ENCODE measurements at regions not wholly inside any gene's neighbourhood (a gene's known extent, or its start where the extent isn't known, plus 50 kb on each side); places are given as distances from the start of the nearest gene placed in this dataset.

DNA sequence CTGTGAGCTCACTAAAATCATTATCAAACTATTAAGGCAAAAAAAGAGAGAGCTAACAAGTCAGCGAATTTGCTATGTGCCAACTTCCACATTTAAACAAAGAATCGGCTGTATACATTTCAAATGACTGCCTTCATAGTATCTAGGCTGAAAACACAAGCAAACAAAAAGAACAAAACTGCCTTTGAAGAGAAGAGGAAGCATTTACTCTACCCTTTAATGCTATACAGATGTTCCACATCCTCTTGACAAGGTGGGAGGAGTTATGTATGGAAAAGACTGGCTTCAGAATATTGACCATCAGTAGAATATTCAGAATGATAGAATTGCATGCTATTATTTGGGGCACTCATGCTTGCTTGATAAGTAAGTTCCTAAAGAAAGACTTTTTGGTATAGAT, 741.7 kb downstream of the PLCL1 start:
- DNase-seq (no peak), ATAC-seq (ENCODE audit: low read depth) (no peak)
- no peaks in the 10 kb centered on the region for H3K4me1 ChIP-seq (ENCODE audit: control insufficient read depth in 2 of 2, insufficient read depth in 2 of 2, low read length in 2 of 2)
- Mint-ChIP-seq H3K4me1 (no peaks in the 10 kb centered on the region), H3K4me3 (no peak overlapping the region), H3K27me3 (no peaks in the 10 kb centered on the region), H3K9me3 (ENCODE audit: insufficient read depth) (no peaks in the 10 kb centered on the region), H3K27ac (no peak overlapping the region)
- no peak overlapping the region for H2AFZ ChIP-seq (ENCODE audit: insufficient read depth, low read depth, low read length, poor library complexity, severe bottlenecking)
- 32% methylated on average over 2 of the region's 2 CpGs for WGBS (ENCODE audit: insufficient coverage)
- no peaks in the 10 kb centered on the region for H3K36me3 ChIP-seq (replicated peaks in 1 of 2; ENCODE audit: control extremely low read depth in 1 of 2, control insufficient read depth in 1 of 2, extremely low read depth in 1 of 2, insufficient read depth in 2 of 2, low read length in 1 of 2)
- no peak overlapping the region for H3K27ac ChIP-seq (ENCODE audit: low read length in 2 of 2)
- H3K27me3 ChIP-seq (replicated peaks in 1 of 4; ENCODE audit: control extremely low read depth in 1 of 4, control insufficient read depth in 3 of 4, insufficient read depth in 4 of 4, low read length in 3 of 4) = no peaks in the 10 kb centered on the region
- no peak overlapping the region for H3K9ac ChIP-seq (ENCODE audit: low read length)
- CTCF ChIA-PET = no interaction called here
- no peaks in the 10 kb centered on the region for H3K9me3 ChIP-seq (ENCODE audit: control extremely low read depth in 1 of 3, control insufficient read depth in 2 of 3, insufficient read depth in 1 of 3, low read length in 2 of 3)
- intact Hi-C loops (cut with micrococcal nuclease) = no loop called here
- H3K4me3 ChIP-seq (ENCODE audit: control extremely low read depth in 1 of 5, extremely low read depth in 1 of 5, insufficient read depth in 1 of 5, low read depth in 2 of 5, low read length in 4 of 5) = no peak overlapping the region
- H3K79me2 ChIP-seq (ENCODE audit: control insufficient read depth, insufficient read depth, low read length) = no peaks in the 10 kb centered on the region
- H3K4me2 ChIP-seq (replicated peaks; ENCODE audit: low read depth, low read length, poor library complexity, severe bottlenecking) = no peak overlapping the region
- POLR2A ChIA-PET = no interaction called here
- TF ChIP-seq EZH2 (IDR thresholded peaks at IDR 0.05; ENCODE audit: borderline replicate concordance, insufficient read depth, low read depth, low read length, poor library complexity, severe bottlenecking) = no peak
- TF ChIP-seq, protein P1, sequence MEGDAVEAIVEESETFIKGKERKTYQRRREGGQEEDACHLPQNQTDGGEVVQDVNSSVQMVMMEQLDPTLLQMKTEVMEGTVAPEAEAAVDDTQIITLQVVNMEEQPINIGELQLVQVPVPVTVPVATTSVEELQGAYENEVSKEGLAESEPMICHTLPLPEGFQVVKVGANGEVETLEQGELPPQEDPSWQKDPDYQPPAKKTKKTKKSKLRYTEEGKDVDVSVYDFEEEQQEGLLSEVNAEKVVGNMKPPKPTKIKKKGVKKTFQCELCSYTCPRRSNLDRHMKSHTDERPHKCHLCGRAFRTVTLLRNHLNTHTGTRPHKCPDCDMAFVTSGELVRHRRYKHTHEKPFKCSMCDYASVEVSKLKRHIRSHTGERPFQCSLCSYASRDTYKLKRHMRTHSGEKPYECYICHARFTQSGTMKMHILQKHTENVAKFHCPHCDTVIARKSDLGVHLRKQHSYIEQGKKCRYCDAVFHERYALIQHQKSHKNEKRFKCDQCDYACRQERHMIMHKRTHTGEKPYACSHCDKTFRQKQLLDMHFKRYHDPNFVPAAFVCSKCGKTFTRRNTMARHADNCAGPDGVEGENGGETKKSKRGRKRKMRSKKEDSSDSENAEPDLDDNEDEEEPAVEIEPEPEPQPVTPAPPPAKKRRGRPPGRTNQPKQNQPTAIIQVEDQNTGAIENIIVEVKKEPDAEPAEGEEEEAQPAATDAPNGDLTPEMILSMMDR (IDR thresholded peaks at IDR 0.05) = no peak
- no peaks in the 10 kb centered on the region for H4K20me1 ChIP-seq (ENCODE audit: control insufficient read depth, insufficient read depth, low read length, poor library complexity, severe bottlenecking)

DNA sequence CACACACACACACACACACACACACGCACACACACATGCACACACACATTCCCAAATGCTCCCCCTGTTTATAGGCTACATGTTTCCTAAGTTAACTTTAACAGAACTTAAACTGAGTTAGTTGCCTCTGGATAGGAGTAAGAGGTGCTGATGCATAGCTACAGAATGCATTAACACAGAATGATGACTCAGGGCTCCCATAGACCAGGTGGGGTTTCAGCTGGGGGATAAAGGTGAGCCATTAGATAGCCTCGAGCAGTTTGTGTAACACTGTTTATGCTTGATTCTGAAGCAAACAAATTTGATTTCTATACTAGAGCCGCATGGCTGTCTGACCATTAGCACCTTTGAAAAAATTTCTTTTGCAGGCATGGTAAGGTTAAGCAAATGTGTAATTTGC, 741.0 kb downstream of the PLCL1 start:
- Histone ChIP-seq H3K9ac (ENCODE audit: low read length) (no peak overlapping the region), H3K4me1 (ENCODE audit: control insufficient read depth in 2 of 2, insufficient read depth in 2 of 2, low read length in 2 of 2) (no peaks in the 10 kb centered on the region), H3K4me2 (replicated peaks; ENCODE audit: low read depth, low read length, poor library complexity, severe bottlenecking) (no peak overlapping the region), H3K27ac (ENCODE audit: low read length in 2 of 2) (no peak overlapping the region), H3K27me3 (replicated peaks in 1 of 4; ENCODE audit: control extremely low read depth in 1 of 4, control insufficient read depth in 3 of 4, insufficient read depth in 4 of 4, low read length in 3 of 4) (no peaks in the 10 kb centered on the region), H2AFZ (ENCODE audit: insufficient read depth, low read depth, low read length, poor library complexity, severe bottlenecking) (no peak overlapping the region), H3K9me3 (ENCODE audit: control extremely low read depth in 1 of 3, control insufficient read depth in 2 of 3, insufficient read depth in 1 of 3, low read length in 2 of 3) (no peaks in the 10 kb centered on the region), H4K20me1 (ENCODE audit: control insufficient read depth, insufficient read depth, low read length, poor library complexity, severe bottlenecking) (no peaks in the 10 kb centered on the region), H3K79me2 (ENCODE audit: control insufficient read depth, insufficient read depth, low read length) (no peaks in the 10 kb centered on the region), H3K36me3 (replicated peaks in 1 of 2; ENCODE audit: control extremely low read depth in 1 of 2, control insufficient read depth in 1 of 2, extremely low read depth in 1 of 2, insufficient read depth in 2 of 2, low read length in 1 of 2) (no peaks in the 10 kb centered on the region), H3K4me3 (ENCODE audit: control extremely low read depth in 1 of 5, extremely low read depth in 1 of 5, insufficient read depth in 1 of 5, low read depth in 2 of 5, low read length in 4 of 5) (no peak overlapping the region)
- 57% methylated on average over 2 of the region's 3 CpGs for WGBS (ENCODE audit: insufficient coverage)
- Mint-ChIP-seq H3K27ac (no peak overlapping the region), H3K4me1 (no peaks in the 10 kb centered on the region), H3K27me3 (no peaks in the 10 kb centered on the region), H3K9me3 (ENCODE audit: insufficient read depth) (no peaks in the 10 kb centered on the region), H3K4me3 (no peak overlapping the region)
- ATAC-seq (ENCODE audit: low read depth) (no peak), DNase-seq (no peak)
- TF ChIP-seq, protein P1 (IDR thresholded peaks at IDR 0.05) = no peak
- TF ChIP-seq EZH2 (IDR thresholded peaks at IDR 0.05; ENCODE audit: borderline replicate concordance, insufficient read depth, low read depth, low read length, poor library complexity, severe bottlenecking) = no peak
- CTCF ChIA-PET = no interaction called here
- POLR2A ChIA-PET = no interaction called here
- intact Hi-C loops (cut with micrococcal nuclease) = no loop called here
